Neural progenitor cell (in vitro differentiated cells): ENCODE measurements at regions not wholly inside any gene's neighbourhood (a gene's known extent, or its start where the extent isn't known, plus 50 kb on each side); places are given as distances from the start of the nearest gene placed in this dataset.

Experiments
- CTCF ChIP-seq: fragments of 200-600 bp; sonication (generic); IDR thresholded peaks from 2 replicates; pipeline ENCODE4 v1.5.1; 2017; ENCODE audit warnings: antibody characterized with exemption, mild to moderate bottlenecking
- EZH2 ChIP-seq: fragments of 200-600 bp; sonication (generic); IDR thresholded peaks from 2 replicates; pipeline ENCODE4 v1.6.1; 2017; ENCODE audit warnings: antibody characterized with exemption, mild to moderate bottlenecking, moderate library complexity

GRCh38 chr17:59511726-59512125 is 53.7 kb upstream of the DHX40 start:
- TF ChIP-seq CTCF = no peak
- no peak for TF ChIP-seq EZH2
